Prostate gland (tissue), 2 donors: ENCODE measurements at regions not wholly inside any gene's neighbourhood (a gene's known extent, or its start where the extent isn't known, plus 50 kb on each side); places are given as distances from the start of the nearest gene placed in this dataset.

Experiments
- CTCF ChIP-seq, 4 experiments: fragments of 200-600 bp in 2 of 4; fragments of 450-650 bp in 2 of 4; sonication (generic) in 2 of 4; IDR thresholded peaks; 1 replicate in 3 of 4; 2 replicates in 1 of 4; pipeline ENCODE4 v1.5.1; 2016 to 2019; ENCODE audit warnings: antibody characterized with exemption in 4 of 4, mild to moderate bottlenecking in 2 of 4, moderate library complexity in 2 of 4
- POLR2A ChIP-seq: fragments of 450-650 bp; IDR thresholded peaks from one replicate; pipeline ENCODE4 v1.6.1; 2016; ENCODE audit warnings: antibody characterized with exemption, mild to moderate bottlenecking
- POLR2AphosphoS5 ChIP-seq: sonication (generic); formaldehyde crosslinking; IDR thresholded peaks from one replicate; pipeline ENCODE4 v1.6.1; 2017; ENCODE audit warnings: antibody characterized with exemption

DNA sequence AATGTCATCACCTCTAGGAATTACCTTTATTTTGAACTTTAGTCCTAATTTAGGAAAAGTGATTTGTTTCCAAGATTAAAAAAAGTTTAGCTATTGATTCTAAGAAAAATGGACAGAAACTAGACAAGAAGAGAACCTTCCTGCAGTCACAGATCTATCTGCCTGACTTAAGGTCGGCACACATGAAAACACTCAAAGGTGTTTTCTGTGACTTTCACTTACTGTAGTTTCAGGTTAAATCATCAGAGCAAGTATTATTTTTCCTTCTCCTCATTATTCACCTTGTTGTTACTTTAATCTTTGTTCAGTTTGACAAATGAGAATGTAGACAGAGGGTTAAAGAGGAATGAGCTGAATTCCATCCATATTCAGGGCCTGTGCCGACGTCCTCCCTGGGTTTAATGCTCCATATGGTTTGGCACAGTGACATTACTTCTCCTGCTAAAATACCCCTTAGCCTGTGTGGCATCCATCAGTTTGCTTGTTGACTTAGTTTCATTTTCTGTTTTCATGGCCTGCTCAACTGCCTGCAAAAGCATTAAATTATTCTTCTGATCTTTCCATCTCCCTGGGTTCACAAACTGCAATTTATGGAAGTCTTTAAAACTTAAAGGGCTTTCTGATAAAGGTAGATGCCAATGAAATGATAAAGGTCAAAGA is 352.7 kb downstream of the NKX6-1 start:
- no peak for TF ChIP-seq CTCF (IDR thresholded peaks at IDR 0.05)
- no peak for TF ChIP-seq POLR2A
- no peak for TF ChIP-seq POLR2AphosphoS5
